GM23248 (cell line): ENCODE measurements at regions not wholly inside any gene's neighbourhood (a gene's known extent, or its start where the extent isn't known, plus 50 kb on each side); places are given as distances from the start of the nearest gene placed in this dataset.
"Not testable (repeated sequence)": the region's sequence is repeated elsewhere in the genome, so short reads cannot be mapped to it uniquely, and the experiment has no call there.

Experiments used
- EZH2 ChIP-seq: fragments of 200-600 bp; sonication (generic); IDR thresholded peaks from 2 replicates; pipeline ENCODE4 v1.6.1; 2018; ENCODE audit warnings: antibody characterized with exemption, mild to moderate bottlenecking; ENCODE audit not compliant: insufficient read depth, poor library complexity, severe bottlenecking
- EZH2phosphoT487 ChIP-seq: fragments of 200-600 bp; sonication (generic); IDR thresholded peaks from 2 replicates; pipeline ENCODE4 v1.6.1; 2018; ENCODE audit warnings: antibody characterized with exemption, moderate library complexity, mild to moderate bottlenecking, low read depth; ENCODE audit not compliant: insufficient read depth

GRCh38 chr2:158884552-158884951 lies 83.9 kb upstream of the TANC1 start:
- TF ChIP-seq EZH2phosphoT487, EZH2: not testable (repeated sequence)
